Stimulated activated effector memory CD8-positive, alpha-beta T cell treated with anti-CD3 and anti-CD28 coated beads, Interleukin-12 subunit alpha, Interleukin-12 subunit beta, amount 100 ng/mL, for 72 hours (primary cell): ENCODE measurements at regions not wholly inside any gene's neighbourhood (a gene's known extent, or its start where the extent isn't known, plus 50 kb on each side); places are given as distances from the start of the nearest gene placed in this dataset.
"Not testable (repeated sequence)": the region's sequence is repeated elsewhere in the genome, so short reads cannot be mapped to it uniquely, and the experiment has no call there.

Source experiments
- ATAC-seq: fragments of 150-1000 bp; cut with Tn5 transposase; 2 replicates; pipeline ENCODE4 v1.10.0; 2021
- DNase-seq, 2 donors: peaks; one replicate each; pipeline ENCODE4 v3.0.0; 2021 to 2022; ENCODE audit warnings: low spot score in 2 of 2
- H3K27ac Mint-ChIP-seq: one replicate; pipeline ENCODE4 v1.8.0; 2022; ENCODE audit warnings: mild to moderate bottlenecking, mixed read lengths
- H3K36me3 Mint-ChIP-seq: one replicate; pipeline ENCODE4 v1.8.0; 2022; ENCODE audit warnings: mild to moderate bottlenecking, mixed read lengths
- H3K4me1 Mint-ChIP-seq: one replicate; pipeline ENCODE4 v1.8.0; 2022; ENCODE audit warnings: mixed read lengths
- H3K4me3 Mint-ChIP-seq: one replicate; pipeline ENCODE4 v1.8.0; 2022; ENCODE audit warnings: mild to moderate bottlenecking, mixed read lengths
- H3K9me3 Mint-ChIP-seq: one replicate; pipeline ENCODE4 v1.8.0; 2022; ENCODE audit warnings: mixed read lengths

DNA sequence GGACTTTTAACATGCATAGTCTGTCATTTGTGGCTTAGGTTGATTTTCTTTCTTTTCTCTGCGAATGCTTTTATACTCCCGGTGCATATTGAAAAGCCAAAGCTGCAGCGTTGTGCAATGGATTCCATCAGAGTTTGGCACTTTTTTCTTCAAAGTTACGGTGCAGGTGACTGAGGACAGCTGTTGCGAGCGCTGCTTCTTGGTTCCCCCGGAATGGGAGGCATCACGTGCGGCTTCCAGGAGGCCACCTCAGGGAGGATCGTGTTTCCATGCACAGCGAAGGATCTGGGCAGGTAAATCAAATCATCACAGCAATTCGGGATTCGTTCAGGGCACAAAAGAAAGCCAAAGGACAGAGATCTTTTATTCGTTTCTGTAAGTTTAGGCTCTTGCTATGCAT lies 109.6 kb upstream of the ALKAL2 start:
- no peak for ATAC-seq
- DNase-seq: no peak
- Mint-ChIP-seq H3K4me3 (no peak overlapping the region), H3K9me3 (no peaks in the 10 kb centered on the region), H3K27ac (no peak overlapping the region), H3K36me3 (no peaks in the 10 kb centered on the region), H3K4me1 (peaks cover 17% of the 10 kb centered on the region)

DNA sequence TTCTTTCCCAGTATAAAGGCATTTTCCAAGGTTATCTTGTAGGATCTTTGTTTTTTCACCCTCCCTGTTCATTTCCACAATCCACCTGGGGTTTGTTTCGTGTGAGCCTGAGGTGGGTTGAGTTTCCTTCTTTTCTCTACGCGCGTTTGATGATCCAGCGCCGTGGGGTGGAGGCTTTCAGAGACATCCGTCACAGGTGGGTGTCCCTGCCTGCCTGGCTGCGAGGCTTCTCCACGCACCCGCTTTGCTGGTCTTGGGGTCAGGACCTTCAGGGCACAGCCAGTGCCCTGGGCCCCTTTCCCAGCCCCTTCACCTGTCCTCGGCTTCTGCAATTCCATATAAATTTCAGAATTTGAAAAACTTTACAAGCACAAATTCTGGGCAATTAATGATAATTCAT lies 109.0 kb upstream of the ALKAL2 start:
- DNase-seq (no peak), ATAC-seq (no peak)
- no peak overlapping the region for H3K27ac Mint-ChIP-seq
- H3K4me1 Mint-ChIP-seq: peaks cover 17% of the 10 kb centered on the region
- no peak overlapping the region for H3K4me3 Mint-ChIP-seq
- H3K36me3 Mint-ChIP-seq: no peaks in the 10 kb centered on the region
- no peaks in the 10 kb centered on the region for H3K9me3 Mint-ChIP-seq

DNA sequence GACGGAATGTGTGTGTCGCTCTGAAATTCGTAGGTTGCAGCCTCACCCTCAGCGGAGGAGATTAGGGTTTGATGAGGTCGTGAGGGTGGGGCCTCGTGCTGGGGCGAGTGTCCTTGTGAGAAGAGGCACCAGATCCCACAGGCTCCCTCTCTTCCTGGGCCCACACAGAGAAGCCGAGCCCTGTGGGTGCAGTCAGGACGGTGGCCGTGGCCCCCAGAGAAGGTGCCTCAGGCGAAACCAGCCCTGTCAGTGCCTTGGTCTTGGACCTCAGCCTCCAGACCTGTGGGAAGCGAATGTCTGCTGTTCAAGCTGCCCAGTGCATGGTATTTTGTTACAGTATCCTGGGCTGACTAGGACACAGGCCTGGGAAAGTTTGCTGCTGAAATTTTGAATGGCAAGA lies 108.0 kb upstream of the ALKAL2 start:
- H3K36me3 Mint-ChIP-seq: no peaks in the 10 kb centered on the region
- ATAC-seq: no peak
- H3K9me3 Mint-ChIP-seq: no peaks in the 10 kb centered on the region
- H3K4me3 Mint-ChIP-seq: no peak overlapping the region
- H3K27ac Mint-ChIP-seq: no peak overlapping the region
- peaks cover 17% of the 10 kb centered on the region for H3K4me1 Mint-ChIP-seq
- DNase-seq: no peak

DNA sequence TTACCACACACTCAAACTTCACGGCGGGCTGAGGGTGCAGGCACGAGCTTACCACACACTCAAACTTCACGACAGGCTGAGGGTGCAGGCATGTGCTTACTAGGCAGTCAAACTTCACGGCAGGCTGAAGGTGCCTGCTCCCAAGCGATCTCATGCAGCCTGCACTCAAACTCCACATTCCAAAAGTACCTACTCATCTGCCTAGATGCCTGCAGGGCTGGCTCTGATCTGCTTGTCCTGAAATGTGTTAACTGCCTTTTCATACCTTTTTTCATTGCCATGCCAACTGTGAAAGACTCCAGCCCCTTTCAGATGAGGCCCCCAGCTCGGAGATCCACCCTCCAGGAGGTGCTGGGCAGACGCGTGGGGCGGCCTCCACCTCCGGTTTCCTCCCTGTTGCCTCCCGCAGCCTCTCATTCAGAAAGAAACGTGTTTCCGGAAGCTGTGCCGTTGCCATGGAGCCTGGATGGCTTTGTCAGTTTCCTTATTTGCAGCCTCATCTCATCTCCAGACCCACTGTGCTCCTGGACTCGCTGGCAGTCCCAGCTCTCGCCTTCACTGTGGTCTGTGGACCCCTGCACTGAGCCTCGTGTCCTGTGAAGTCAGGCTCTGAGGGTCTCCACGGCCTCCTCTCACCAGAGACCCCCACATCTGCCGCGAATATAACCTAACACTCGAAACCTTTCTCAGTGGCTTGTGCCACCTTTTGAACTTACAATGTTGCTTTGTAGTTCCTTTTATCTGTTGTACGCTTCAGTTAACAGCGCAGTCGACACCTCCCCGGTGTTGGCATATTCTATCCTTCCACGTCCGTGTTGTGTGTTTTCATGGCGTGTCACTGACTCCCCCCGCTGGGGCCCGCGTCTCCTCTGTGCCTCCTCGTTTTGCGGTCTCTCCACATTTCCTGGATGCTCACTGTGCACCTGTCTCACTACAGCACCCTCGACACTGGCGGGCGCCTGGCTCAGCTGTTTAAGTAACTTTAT lies 106.1 kb upstream of the ALKAL2 start:
- peaks cover 2% of the 10 kb centered on the region for H3K9me3 Mint-ChIP-seq

DNA sequence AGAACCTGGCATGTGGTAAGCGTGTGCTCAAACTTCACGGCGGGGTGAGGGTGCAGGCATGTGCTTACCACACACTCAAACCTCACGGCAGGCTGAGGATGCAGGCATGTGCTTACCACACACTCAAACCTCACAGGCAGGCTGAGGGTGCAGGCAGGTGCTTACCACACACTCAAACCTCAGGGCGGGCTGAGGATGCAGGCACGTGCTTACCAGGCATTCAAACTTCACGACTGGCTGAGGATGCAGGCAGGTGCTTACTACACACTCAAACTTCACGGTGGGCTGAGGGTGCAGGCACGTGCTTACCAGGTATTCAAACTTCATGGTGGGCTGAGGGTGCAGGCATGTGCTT lies 105.0 kb upstream of the ALKAL2 start:
- no peaks in the 10 kb centered on the region for H3K36me3 Mint-ChIP-seq
- no peak overlapping the region for H3K27ac Mint-ChIP-seq
- DNase-seq: no peak
- ATAC-seq: no peak
- H3K4me3 Mint-ChIP-seq: no peak overlapping the region
- H3K9me3 Mint-ChIP-seq: peaks cover 4% of the 10 kb centered on the region
- H3K4me1 Mint-ChIP-seq: peaks cover 17% of the 10 kb centered on the region

More for the DNA sequence above, 106.1 kb upstream of the ALKAL2 start:
- Mint-ChIP-seq H3K36me3 (no peaks in the 10 kb centered on the region), H3K27ac (peak overlapping the region; percentile 90), H3K4me3 (peak overlapping the region; percentile 74), H3K4me1 (peaks cover 17% of the 10 kb centered on the region)
- ATAC-seq (peak; percentile 93), DNase-seq (peak; percentile 12 to 71)

DNA sequence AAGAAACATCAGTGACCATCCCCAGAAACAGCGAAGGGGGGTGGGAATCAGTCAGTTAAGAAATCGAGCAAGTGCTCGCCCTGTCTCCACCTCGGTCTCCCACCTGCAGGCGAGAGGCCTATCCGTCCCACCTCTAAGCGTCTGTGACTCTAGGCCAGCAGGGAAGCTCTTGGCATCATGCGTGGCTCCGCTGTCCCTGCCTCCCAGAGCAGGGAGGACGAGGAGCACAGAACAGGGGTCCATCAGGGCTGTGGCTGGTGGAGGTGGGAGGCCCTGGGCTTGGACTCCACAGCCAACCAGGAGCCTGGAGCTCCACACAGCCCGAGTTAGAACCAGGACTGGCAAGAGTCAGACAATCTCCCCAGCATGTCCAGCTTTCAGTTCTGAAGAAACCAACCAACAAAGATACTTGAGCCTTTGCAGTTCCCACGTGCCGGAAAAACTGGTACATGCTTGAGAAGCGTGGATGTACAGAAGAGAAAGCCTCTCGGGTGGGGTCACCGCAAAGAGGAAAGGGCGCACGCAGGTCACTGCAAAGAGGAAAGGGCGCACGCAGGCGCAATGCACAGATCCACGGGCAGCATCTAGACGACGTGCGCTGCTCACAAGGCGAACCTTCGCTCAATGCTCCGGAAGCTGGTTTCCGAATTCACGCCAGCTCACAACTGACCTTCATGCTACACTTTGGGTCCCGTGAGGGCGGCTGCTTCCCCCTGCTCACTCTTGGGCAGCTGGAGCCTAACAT lies 104.5 kb upstream of the ALKAL2 start:
- no peak for ATAC-seq
- Mint-ChIP-seq H3K36me3 (no peaks in the 10 kb centered on the region), H3K4me1 (peaks cover 17% of the 10 kb centered on the region), H3K9me3 (peaks cover 4% of the 10 kb centered on the region), H3K27ac (no peak overlapping the region), H3K4me3 (no peak overlapping the region)
- no peak for DNase-seq

DNA sequence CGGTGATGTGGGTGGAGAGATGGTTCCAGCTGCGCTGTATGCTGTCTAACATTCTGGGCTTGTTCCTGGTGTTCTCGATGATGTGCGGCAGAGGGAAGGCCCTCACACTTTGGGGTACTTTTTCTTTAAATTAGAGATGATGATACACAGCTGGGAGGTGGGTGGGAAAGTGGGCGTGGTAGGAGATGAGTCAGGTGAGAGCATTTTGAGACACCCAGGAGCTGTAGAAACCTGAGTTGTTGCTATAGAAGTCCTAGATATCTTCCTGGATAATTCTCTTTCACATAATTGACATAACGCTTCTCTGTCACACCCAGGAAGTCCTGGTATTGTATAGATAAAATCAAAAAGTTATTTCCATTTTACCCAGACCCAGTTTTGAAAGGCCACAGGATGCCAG lies 103.8 kb upstream of the ALKAL2 start:
- ATAC-seq: no peak
- Mint-ChIP-seq H3K4me3 (no peak overlapping the region), H3K36me3 (no peaks in the 10 kb centered on the region), H3K4me1 (peaks cover 17% of the 10 kb centered on the region), H3K27ac (no peak overlapping the region), H3K9me3 (peaks cover 4% of the 10 kb centered on the region)
- no peak for DNase-seq

DNA sequence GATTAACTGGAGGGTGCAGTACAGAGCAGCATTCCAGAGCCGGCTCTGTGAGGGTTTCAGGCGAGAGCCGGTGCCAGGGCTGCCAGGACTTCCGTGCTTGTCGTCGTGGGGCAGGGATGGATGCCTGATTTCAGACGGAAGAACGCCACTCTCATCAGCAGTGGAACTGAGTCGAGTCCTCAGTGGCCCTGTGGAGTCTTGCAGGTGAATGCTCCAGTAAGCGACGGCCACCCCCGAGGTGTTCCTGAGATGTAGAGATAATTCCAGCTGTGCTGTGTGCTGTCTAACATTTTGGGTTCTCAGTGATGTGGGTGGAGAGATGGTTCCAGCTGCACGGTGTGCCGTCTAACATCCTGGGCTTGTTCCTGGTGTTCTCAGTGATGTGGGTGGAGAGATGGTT lies 103.1 kb upstream of the ALKAL2 start:
- Mint-ChIP-seq H3K27ac (no peak overlapping the region), H3K4me3 (no peak overlapping the region), H3K36me3 (no peaks in the 10 kb centered on the region), H3K4me1 (peaks cover 17% of the 10 kb centered on the region), H3K9me3 (peaks cover 4% of the 10 kb centered on the region)
- DNase-seq: no peak
- ATAC-seq: no peak

DNA sequence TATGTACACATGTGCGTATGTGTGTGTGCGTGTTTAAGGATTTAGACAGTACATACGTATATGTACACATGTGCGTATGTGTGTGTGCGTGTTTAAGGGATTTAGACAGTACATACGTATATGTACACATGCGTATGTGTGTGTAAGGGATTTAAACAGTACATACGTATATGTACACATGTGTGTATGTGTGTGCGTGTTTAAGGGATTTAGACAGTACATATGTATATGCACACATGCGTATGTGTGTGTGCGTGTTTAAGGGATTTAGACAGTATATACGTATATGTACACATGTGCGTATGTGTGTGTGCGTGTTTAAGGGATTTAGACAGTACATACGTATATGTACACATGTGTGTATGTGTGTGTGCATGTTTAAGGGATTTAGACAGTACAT lies 102.1 kb upstream of the ALKAL2 start:
- H3K36me3 Mint-ChIP-seq, H3K4me3 Mint-ChIP-seq, DNase-seq, H3K9me3 Mint-ChIP-seq, H3K27ac Mint-ChIP-seq, ATAC-seq: not testable (repeated sequence)
- peaks cover 17% of the 10 kb centered on the region for H3K4me1 Mint-ChIP-seq

DNA sequence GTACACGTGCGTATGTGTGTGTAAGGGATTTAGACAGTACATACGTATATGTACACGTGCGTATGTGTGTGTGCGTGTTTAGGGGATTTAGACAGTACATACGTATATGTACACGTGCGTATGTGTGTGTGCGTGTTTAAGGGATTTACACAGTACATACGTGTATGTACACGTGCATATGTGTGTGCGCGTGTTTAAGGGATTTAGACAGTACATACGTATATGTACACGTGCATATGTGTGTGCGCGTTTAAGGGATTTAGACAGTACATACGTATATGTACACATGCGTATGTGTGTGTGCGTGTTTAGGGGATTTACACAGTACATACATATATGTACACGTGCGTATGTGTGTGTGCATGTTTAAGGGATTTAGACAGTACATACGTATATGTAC lies 100.9 kb upstream of the ALKAL2 start:
- ATAC-seq, H3K4me1 Mint-ChIP-seq, H3K9me3 Mint-ChIP-seq, DNase-seq, H3K27ac Mint-ChIP-seq, H3K4me3 Mint-ChIP-seq, H3K36me3 Mint-ChIP-seq: not testable (repeated sequence)

DNA sequence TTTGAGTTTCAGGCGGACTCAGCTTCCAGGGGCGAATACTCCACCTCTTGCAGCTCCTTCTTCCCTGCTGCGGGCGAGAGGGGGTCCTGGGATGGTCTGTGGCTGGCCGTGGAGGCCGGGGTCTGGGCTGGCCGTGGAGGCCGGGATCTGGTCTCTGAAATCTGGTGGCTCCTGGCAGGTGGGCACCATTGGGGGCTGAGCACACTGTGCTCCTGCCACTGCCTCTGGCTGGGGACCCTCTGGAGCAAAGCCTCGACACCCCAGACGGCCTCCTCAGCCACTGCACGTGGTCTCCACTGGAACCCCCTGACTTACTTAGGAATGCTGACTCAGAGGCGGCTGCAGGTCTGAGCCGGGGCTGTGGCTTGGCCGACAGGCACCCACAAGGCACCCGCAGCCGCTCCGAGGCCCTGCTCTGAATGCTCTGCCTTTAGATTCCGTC lies 100.1 kb upstream of the ALKAL2 start:
- H3K36me3 Mint-ChIP-seq: no peaks in the 10 kb centered on the region
- DNase-seq (no peak), ATAC-seq (no peak)
- H3K9me3 Mint-ChIP-seq: peaks cover 4% of the 10 kb centered on the region
- no peak overlapping the region for H3K4me3 Mint-ChIP-seq
- peaks cover 2% of the 10 kb centered on the region for H3K4me1 Mint-ChIP-seq
- no peak overlapping the region for H3K27ac Mint-ChIP-seq

DNA sequence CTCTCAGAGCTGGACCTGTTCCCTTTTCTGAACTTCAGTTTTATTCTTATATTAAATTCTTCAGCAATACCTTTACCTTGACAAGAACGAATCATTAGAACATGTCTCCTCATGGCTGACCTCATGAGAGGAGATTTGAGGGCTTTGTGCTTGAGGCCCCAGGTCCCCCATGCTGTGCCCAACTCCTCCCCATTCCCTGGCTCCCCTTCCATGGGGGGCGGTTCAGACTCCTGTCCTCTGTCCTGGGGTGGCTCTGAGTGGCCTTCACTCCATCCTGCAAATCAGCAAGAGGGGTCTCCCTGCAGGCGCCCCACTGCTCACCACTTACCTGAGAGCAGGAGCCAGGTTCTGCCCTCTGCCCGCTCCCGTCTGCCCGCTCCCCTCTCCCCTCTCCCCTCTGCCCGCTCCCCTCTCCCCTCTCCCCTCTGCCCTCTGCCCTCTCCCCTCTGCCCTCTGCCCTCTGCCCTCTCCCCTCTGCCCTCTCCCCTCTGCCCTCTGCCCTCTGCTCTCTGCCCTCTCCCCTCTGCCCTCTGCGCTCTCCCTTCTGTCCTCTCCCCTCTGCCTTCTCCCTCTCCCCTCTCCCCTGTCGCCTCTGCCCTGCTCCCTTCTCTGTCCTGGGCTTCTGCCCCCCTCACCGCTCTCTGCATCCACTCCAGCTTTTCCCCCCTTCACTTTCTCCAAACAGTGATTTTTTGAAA lies 98.7 kb upstream of the ALKAL2 start:
- Mint-ChIP-seq H3K27ac (no peak overlapping the region), H3K36me3 (no peaks in the 10 kb centered on the region), H3K4me1 (no peaks in the 10 kb centered on the region)

DNA sequence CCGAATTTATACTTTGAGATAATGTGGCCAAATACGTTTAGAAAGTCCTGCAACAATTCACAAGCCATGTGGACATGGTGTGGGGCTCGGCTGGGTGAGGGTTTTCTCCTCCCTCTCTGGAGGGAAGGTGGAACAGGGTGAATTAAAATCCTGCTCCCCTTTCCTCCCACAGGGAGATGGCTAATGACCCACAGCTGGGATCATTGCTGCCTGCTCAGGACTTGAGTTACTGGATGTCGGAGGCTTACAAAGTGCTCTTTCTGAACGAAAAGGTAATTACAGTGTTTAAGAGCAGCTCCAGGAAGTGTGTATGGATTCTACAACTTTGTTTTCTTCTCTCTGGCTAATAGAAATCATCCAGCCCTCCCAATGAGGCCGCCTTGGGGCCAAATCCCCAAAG lies 97.9 kb upstream of the ALKAL2 start:
- ATAC-seq (no peak), DNase-seq (no peak)
- Mint-ChIP-seq H3K36me3 (no peaks in the 10 kb centered on the region), H3K27ac (no peak overlapping the region), H3K4me1 (no peaks in the 10 kb centered on the region), H3K4me3 (no peak overlapping the region), H3K9me3 (peaks cover 4% of the 10 kb centered on the region)

More for the DNA sequence above, 98.7 kb upstream of the ALKAL2 start:
- Mint-ChIP-seq H3K9me3 (peaks cover 4% of the 10 kb centered on the region), H3K4me3 (no peak overlapping the region)
- DNase-seq (no peak), ATAC-seq (no peak)

DNA sequence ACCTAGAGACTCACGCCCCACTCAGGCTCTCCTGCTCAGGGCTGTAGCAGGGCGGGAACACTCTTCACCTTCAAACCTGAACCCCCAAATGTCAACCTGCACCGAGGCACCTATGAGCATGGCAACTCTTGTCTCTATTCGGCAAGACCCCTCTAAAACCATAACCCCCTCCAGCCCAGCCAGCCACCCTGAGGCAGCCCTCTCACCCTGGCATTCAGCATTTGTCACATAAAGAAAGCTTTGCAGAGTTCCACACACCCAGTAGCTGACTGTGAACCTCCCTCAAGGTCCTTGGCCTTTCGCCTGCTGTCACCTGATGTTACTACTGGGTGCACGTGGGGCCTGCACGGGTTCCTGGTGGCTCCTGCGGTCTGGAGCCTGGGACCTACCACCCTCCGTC lies 97.2 kb upstream of the ALKAL2 start:
- Mint-ChIP-seq H3K27ac (no peak overlapping the region), H3K4me3 (no peak overlapping the region), H3K4me1 (no peaks in the 10 kb centered on the region), H3K9me3 (peaks cover 4% of the 10 kb centered on the region), H3K36me3 (no peaks in the 10 kb centered on the region)
- ATAC-seq (no peak), DNase-seq (no peak)

DNA sequence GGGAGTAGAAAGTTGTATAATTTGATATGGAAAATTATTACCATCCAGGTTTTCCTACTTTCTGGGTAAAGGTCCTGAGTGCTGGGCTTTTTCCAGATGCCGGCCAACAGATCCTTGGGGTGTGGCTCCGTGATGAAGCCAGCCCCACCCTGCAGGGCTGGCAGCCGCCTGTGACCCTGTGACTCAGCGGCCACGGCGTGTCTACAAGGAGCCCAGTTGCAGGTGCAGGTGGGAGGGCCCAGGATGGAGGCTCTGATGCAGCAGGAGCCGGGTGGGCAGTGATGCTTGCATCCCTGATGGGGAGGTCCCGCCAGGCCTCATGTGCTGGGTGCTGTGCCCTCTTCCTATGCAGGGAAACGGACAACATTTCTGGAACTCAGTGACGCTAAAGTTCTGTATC lies 96.0 kb upstream of the ALKAL2 start:
- no peaks in the 10 kb centered on the region for H3K4me1 Mint-ChIP-seq
- peaks cover under 1% of the 10 kb centered on the region for H3K9me3 Mint-ChIP-seq
- no peak overlapping the region for H3K27ac Mint-ChIP-seq
- no peak for DNase-seq
- ATAC-seq: no peak
- H3K36me3 Mint-ChIP-seq: no peaks in the 10 kb centered on the region
- no peak overlapping the region for H3K4me3 Mint-ChIP-seq
